ENCODE measurements at regions not wholly inside any gene's neighbourhood (a gene's known extent, or its start where the extent isn't known, plus 50 kb on each side); places are given as distances from the start of the nearest gene placed in this dataset.
A peak's percentile ranks its signal among the peaks of the same experiment; 100 is the strongest.

- TF ChIP-seq EZH2 (IDR thresholded peaks at IDR 0.05; ENCODE audit: low read depth, unreplicated experiment) = no peak
- no peak for TF ChIP-seq ZNF114 (CRISPR knock-in tag; IDR thresholded peaks at IDR 0.05)
- no peak for TF ChIP-seq ZNF462 (CRISPR knock-in tag; IDR thresholded peaks at IDR 0.05)
- no peak for TF ChIP-seq STAT1 (IDR thresholded peaks at IDR 0.05; ENCODE audit: unreplicated experiment)
- TF ChIP-seq JUNB (IDR thresholded peaks at IDR 0.05; ENCODE audit: unreplicated experiment) = no peak
- TF ChIP-seq NANOG (IDR thresholded peaks at IDR 0.05; ENCODE audit: borderline replicate concordance) = no peak
Observed at GRCh38 chr10:110363572-110364411, 59.1 kb upstream of the SMNDC1 start (continued).

- H3K9me3 Mint-ChIP-seq = no peaks in the 10 kb centered on the region
- no peak overlapping the region for H3K4me3 Mint-ChIP-seq
- peaks cover 12% of the 10 kb centered on the region for H3K4me1 Mint-ChIP-seq
- no peaks in the 10 kb centered on the region for H3K36me3 Mint-ChIP-seq (ENCODE audit: low read depth)
- H3K36me3 ChIP-seq (ENCODE audit: insufficient read depth) = no peaks in the 10 kb centered on the region
- no peak overlapping the region; the same call in 1 of the 2 replicates for H3K27ac Mint-ChIP-seq
- no peak overlapping the region for H3K4me2 ChIP-seq
- H3F3A ChIP-seq (replicated peaks; ENCODE audit: low read depth) = no peaks in the 10 kb centered on the region
- ATAC-seq (no peak), DNase-seq (ENCODE audit: low spot score) (no peak)
- H3K9me2 ChIP-seq (ENCODE audit: insufficient read depth) = no peaks in the 10 kb centered on the region
- no peaks in the 10 kb centered on the region for H4K20me1 ChIP-seq (replicated peaks; ENCODE audit: insufficient read depth)
- no peak overlapping the region for H3K4me3 ChIP-seq
- H3K27ac ChIP-seq (ENCODE audit: low read depth) = no peak overlapping the region
- H3K27me3 ChIP-seq (ENCODE audit: insufficient read depth) = no peaks in the 10 kb centered on the region
- H3K27me3 Mint-ChIP-seq (ENCODE audit: insufficient read depth, low read depth, poor library complexity) = peaks cover 10% of the 10 kb centered on the region
- H3K79me2 ChIP-seq (replicated peaks; ENCODE audit: insufficient read depth) = no peaks in the 10 kb centered on the region
- no peaks in the 10 kb centered on the region for H3K4me1 ChIP-seq (ENCODE audit: insufficient read depth)
- H2AFZ ChIP-seq = peak overlapping the region; percentile 83; the same call in 1 of the 2 replicates
- no peak for TF ChIP-seq ZNF331 (CRISPR knock-in tag; IDR thresholded peaks at IDR 0.05; ENCODE audit: low read depth)
- TF ChIP-seq STAT1 (IDR thresholded peaks at IDR 0.05; ENCODE audit: unreplicated experiment) = no peak
- TF ChIP-seq JUNB (IDR thresholded peaks at IDR 0.05; ENCODE audit: unreplicated experiment) = no peak
- no peak for TF ChIP-seq CREB1 (CRISPR knock-in tag; IDR thresholded peaks at IDR 0.05; ENCODE audit: low read depth)
- TF ChIP-seq ETS1 (IDR thresholded peaks at IDR 0.05) = no peak
- TF ChIP-seq CTCF (conservative IDR thresholded peaks at IDR 0.05; ENCODE audit: low read depth in 2 of 2) = no peak
- no peak for TF ChIP-seq REST (IDR thresholded peaks at IDR 0.05; ENCODE audit: unreplicated experiment)
- no peak for TF ChIP-seq EZH2phosphoT487 (IDR thresholded peaks at IDR 0.05; ENCODE audit: unreplicated experiment)
Observed at GRCh38 chr10:110364531-110364937, 59.8 kb upstream of the SMNDC1 start.

All from GM23338 (cell line).